GM18867 (cell line): ENCODE measurements at regions not wholly inside any gene's neighbourhood (a gene's known extent, or its start where the extent isn't known, plus 50 kb on each side); places are given as distances from the start of the nearest gene placed in this dataset.

ENCODE experiments used
- ATAC-seq: cut with Tn5 transposase; IDR thresholded peaks from one replicate; pipeline ENCODE4 v1.9.1; 2021; ENCODE audit warnings: mild to moderate bottlenecking, moderate library complexity; ENCODE audit not compliant: unreplicated experiment

DNA sequence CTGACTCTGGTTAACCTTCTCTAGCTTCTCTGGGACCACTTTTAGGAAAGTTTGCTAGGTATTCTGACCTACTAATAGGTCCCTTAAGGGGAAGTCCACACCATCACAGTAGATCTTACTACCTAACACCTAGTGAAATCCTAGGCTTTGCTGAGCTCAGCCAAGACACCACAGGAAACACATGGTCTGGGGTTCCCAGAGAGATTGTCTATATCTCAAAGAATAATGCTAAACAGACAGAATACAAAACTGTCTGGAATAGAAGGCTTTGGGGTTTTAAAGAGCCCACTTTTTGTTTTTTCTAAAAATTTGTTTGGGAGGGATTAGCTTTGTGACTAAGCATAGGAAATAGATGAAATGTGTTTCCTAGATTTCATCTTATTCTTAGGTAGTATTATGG, 395.1 kb downstream of the ARHGEF28 start:
- no peak for ATAC-seq

DNA sequence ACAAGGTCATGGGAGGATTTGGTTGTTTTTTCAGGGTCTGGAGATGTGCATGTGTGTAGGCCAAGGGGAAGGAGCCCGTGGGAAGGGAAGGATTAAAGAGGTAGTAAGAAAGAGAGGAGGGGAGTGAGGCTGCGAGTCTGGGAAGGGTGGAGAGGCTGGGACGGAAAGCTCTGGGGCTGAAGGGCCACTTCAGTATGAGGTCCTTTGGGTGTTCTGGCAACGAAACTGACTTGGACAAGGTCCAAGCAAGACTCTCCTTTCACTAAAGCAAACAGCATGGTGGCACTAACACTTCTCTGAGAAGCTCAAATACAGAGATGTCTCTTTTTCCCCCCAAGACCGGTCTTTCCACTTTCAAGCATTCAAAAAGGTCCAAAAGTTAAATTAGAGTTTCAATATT, 394.5 kb downstream of the ARHGEF28 start:
- no peak for ATAC-seq

DNA sequence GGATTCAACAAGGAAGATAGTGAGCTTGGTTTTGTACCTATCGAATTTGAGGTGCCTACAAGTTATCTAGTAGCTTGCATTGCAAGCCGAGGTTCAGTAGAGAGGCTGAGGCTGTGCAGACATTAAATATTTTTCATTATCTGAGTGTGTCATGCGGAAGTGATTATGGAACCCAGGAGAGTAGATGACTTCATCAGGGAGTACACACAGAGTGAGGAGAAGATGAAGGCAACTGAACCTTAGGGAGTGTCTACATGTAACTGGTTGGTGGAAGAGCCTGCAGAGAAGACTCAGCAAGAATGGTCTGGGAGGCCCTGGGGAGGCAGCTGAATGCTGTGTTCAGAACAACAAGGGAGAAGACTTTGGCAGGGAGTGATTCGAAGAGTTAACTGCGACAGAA, 393.9 kb downstream of the ARHGEF28 start:
- no peak for ATAC-seq

DNA sequence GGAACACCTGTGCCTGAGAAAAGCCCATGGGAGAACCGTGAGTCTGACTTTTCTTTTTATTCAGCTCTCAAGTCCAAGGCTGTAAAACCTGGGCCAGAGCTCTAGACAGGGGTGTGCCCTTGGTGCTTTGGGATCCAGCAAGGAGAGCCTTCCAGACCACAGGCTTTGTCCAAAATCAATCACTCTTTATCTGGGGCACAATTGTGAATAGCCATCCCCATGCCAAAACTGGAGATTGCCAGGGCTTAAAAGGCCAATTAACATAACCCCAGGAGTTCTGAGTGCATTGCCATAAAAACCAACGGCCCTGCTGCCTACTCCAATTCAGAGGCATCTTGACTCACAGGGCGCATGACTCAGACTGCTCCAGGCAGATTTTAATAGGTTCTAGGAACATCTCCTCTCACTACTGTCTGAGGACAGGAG, 391.8 kb downstream of the ARHGEF28 start:
- ATAC-seq, result no peak

DNA sequence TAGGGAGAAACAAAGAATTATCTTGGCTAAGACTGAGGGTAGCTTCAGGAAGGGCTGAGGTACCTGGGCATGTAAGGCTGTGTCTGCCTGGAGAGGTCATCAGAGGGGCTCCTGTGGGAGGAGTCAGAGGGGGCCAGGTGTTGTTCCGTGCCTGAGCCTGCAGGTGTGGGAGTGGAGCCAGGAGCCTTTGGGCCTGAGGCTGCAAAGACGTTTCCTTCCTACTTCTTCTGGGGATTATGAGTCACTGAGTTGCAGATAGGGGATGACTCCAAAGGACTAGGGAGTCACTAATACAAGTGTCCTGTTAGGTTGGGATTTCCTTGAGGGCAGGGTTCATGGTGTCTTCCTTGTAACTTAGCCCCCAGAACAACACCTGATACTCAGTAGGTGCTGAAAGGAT, 391.1 kb downstream of the ARHGEF28 start:
- ATAC-seq, result no peak

DNA sequence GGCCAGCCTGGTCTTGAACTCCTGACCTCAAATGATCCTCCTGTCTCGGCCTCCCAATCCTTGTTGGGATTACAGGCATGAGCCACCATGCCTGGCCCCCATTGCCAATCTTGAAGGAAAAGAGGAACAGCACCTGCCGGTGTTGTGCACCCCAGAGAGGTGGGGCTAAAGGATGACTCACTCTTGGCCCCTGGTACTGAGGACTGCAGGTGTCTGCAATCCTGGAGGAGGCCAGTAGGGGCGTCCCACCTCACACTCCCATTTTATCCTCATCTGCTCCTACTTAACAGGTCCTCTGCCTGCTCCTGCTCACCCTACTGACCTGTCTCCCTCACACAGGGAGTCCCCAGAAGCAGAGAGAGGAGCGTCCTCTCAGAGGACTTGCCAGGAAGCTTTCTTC, 390.4 kb downstream of the ARHGEF28 start:
- no peak for ATAC-seq

DNA sequence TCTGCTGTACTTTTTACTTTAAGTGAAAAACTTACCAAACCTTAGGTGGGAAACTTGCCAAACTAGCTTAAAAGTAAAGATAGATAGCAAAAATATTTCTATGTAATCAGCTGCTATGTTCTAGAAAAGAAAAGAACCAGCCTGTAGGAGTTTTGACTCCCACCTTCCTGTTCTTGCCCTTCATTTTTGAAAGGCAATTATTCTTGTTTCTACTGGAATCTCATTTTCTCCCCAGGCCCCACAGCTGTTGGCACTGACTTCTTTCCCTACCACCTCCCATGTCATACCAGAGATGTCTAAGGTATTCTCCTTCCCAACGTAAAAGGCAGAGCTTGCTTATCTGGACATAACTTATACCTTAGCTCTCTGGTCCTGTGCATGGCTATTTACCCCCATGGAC, 389.7 kb downstream of the ARHGEF28 start:
- ATAC-seq, result no peak

DNA sequence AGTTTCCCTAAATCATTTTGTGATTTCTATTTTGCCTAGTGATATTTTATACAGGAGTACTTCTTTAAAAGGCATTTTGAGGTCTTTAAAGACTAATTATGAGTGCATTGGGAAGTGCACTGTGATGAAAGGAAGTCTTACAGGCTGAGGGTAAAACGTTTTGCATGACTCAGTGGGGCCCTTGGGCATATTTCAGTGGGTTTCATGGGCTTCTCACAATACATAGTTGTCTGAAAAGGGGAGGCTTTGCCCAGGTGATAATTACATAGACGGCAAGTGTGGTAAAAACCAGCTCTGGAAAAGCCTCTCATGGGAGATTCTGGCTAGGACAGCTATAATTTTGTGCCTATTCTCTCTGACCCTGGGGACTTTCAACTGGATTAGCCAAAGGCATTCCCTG, 387.2 kb downstream of the ARHGEF28 start:
- no peak for ATAC-seq

DNA sequence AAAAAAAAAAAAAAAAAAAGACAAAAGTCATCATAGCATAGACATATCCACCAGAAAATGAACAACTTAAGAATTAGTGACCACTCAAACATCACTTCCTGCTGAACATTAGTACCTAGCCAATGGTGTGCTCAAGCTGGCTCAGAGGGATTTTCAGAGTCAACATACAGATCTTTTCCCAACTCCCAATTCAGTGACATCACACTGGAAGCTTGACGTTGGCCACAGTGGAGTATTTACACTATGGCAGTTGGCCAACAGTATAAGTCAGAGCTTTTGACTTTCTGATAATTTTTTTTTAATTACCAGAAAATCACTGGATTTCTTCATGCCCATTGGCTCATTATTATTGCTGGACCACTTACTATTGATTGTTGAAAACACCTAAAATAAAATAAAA, 383.5 kb downstream of the ARHGEF28 start:
- no peak for ATAC-seq

DNA sequence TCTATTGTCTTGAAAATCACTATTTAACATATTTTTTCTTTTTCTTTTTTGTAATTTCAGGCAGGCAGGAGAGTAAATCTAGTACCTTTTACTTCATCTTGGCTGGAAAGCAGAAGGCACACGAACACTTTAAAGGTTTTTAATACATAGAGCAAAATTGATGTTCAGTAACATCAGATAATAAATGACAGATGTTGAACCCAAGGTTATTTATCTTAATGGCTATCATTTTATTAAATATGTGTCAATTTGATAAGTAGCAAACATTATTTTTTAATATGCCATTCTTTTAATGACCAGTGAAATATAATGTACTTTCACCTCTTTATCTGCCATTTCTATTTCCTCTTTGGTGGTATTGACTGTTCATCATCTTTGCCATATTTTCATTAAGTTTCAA, 381.2 kb downstream of the ARHGEF28 start:
- no peak for ATAC-seq

DNA sequence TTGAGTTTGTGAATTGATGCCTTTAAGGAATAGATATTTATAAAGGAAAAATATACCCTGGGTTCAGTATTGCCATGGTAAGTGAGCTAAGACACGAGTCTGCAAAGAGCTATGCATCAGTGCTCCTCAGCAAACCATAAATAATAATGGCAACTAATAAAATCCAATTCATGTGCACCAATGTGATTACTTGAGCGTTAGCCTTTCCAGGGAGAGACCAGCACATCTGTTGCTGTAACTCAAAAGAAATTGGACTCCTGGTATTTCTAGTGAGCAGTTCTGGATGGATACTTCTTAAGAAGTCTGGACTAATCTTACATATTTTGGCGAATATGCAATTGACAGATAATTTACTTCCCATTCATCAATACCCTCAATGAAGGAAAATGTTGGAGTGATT, 373.3 kb downstream of the ARHGEF28 start:
- ATAC-seq, result no peak

DNA sequence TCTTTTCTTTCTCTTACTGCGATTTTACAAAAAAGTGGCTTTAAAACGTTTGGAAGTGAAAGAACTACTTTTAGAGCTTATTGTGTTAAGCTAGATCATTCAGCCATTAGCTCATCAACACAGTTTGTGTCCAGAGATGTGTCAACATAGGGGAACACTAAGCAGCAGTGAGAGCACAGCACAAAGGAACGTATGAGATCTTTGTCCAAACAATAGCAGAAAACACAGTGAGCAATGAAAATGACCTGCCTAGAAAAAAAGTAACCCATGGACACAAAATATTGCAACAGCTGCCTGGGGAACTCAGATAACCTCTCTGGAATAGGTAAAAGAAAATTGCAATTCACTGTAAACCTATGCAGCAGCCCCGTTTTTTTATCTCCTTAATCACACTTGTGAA, 372.5 kb downstream of the ARHGEF28 start:
- ATAC-seq, result no peak

DNA sequence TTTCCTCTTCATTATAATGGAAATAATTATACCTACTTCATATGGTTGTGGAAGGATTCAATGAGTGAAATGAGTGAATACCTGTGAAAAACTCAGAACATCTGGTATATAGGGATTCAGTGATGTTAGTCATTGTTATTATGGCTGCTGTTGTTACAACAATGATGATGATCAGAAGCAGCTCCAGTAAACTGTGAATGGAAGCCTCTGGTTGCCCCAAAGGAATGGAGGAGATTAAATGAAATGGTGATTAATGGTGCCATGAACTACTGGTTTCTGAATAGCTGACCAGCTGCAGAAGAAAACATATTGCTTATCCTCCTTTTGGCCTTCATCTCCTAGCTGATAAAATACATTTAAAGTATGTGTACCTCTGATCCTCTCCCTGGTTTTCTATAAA, 372.0 kb downstream of the ARHGEF28 start:
- ATAC-seq, result no peak

DNA sequence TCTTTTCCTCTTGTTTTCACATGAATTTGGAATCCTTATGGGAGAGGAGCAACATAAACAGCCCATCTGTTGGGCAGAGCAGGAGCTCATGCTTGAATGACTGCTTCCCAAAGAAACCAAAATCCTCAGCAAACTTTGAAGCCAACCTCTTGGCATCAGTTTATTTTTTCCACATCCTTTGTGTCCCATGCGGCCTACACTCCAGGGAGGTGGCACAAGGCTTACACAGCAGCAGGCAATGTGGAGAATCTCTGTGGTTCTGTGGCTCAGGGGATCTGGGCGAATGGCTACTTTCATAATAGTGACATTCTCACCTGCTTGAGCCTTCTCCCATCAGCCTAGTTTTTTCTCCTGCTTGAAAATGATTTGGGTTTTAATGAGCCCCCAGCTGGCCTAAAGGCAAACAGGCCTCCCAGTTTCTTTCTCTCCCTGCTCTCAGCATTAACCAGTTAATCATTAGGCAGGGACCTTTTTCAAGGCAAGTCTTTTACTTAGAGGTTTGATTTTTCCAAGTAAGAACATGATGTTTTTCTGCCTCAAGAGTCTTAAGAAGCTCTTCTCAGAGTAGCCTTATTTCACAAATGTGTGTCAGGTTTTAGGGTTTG, 370.3 kb downstream of the ARHGEF28 start:
- no peak for ATAC-seq

DNA sequence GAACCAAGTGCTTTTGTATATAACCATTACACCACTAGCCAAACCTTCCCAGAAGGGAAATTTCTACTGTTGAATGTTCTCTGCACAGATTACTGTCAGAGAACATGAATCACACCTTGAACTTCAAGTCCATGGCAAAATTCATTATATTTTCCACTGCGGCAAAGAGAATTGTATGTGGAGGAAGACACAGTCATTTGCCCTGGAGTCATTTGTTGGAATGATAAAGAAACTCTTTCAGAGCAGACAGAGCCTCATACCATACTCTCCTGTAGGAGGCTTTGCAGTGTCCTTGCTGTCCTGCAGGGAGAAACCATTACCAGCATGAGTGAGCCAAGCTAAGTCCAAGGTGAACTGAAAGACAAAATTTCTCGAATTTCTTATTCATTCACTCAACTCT, 369.0 kb downstream of the ARHGEF28 start:
- ATAC-seq, result no peak
